ENCODE measurements at regions not wholly inside any gene's neighbourhood (a gene's known extent, or its start where the extent isn't known, plus 50 kb on each side); places are given as distances from the start of the nearest gene placed in this dataset.
"Not testable (repeated sequence)": the region's sequence is repeated elsewhere in the genome, so short reads cannot be mapped to it uniquely, and the experiment has no call there.

- DNase-seq, result no peak
Measured at GRCh38 chr22:49519117-49519737, 308.4 kb downstream of the BRD1 start.

GRCh38 chr22:49518436-49518970 is 309.2 kb downstream of the BRD1 start:
- DNase-seq, result no peak

GRCh38 chr22:49517667-49518185 is 309.9 kb downstream of the BRD1 start:
- DNase-seq, result no peak

- DNase-seq, result no peak
Measured at GRCh38 chr22:49517211-49517610, 310.5 kb downstream of the BRD1 start.

- no peak for DNase-seq
Measured at GRCh38 chr22:49515475-49515874, 312.2 kb downstream of the BRD1 start.

GRCh38 chr22:49514641-49515040 is 313.0 kb downstream of the BRD1 start:
- DNase-seq, result no peak

GRCh38 chr22:49514211-49514610 is 313.5 kb downstream of the BRD1 start:
- no peak for DNase-seq

- no peak for DNase-seq
Measured at GRCh38 chr22:49513358-49513851, 314.3 kb downstream of the BRD1 start.

GRCh38 chr22:49512487-49513165 is 315.0 kb downstream of the BRD1 start:
- DNase-seq, result no peak

GRCh38 chr22:49511393-49512189 is 316.1 kb downstream of the BRD1 start:
- DNase-seq, result not testable (repeated sequence)

- DNase-seq, result no peak
Measured at GRCh38 chr22:49510718-49511117, 317.0 kb downstream of the BRD1 start.

GRCh38 chr22:49509016-49509415 is 318.7 kb downstream of the BRD1 start:
- no peak for DNase-seq

GRCh38 chr22:49508561-49508960 is 319.1 kb downstream of the BRD1 start:
- DNase-seq, result no peak

- DNase-seq, result no peak
Measured at GRCh38 chr22:49507607-49508292, 319.9 kb downstream of the BRD1 start.

- no peak for DNase-seq
Measured at GRCh38 chr22:49506010-49506400, 321.7 kb downstream of the BRD1 start.

GRCh38 chr22:49505337-49506009 is 322.2 kb downstream of the BRD1 start:
- DNase-seq, result no peak

- no peak for DNase-seq
Measured at GRCh38 chr22:49503896-49504521, 323.7 kb downstream of the BRD1 start.

- no peak for DNase-seq
Measured at GRCh38 chr22:49503321-49503720, 324.4 kb downstream of the BRD1 start.

GRCh38 chr22:49502126-49502826 is 325.4 kb downstream of the BRD1 start:
- DNase-seq, result no peak

GRCh38 chr22:49500942-49501395 is 326.7 kb downstream of the BRD1 start:
- DNase-seq, result no peak

- DNase-seq, result no peak
Measured at GRCh38 chr22:49500076-49500460, 327.6 kb downstream of the BRD1 start.

All from NCI-H2107 (cell line).